ENCODE measurements at regions not wholly inside any gene's neighbourhood (a gene's known extent, or its start where the extent isn't known, plus 50 kb on each side); places are given as distances from the start of the nearest gene placed in this dataset.

DNA sequence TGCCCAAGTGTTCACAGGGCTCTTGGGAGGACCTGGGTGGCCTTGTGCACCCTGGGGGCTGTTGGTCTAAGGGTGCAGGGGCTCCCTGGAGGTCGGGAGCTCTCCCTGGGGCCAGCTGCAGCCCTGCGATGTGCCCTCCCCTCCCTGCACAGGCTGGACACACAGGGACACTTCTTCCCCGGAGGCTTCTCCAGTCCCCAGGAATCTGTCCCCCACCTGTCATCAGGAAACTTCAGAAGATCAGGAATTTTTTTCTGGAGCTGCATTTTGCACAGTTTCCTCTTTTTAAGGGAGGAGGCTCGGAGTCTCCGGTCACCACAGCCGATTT lies 66.9 kb upstream of the BHLHE23 start (continued):
- TF ChIP-seq, protein P1, sequence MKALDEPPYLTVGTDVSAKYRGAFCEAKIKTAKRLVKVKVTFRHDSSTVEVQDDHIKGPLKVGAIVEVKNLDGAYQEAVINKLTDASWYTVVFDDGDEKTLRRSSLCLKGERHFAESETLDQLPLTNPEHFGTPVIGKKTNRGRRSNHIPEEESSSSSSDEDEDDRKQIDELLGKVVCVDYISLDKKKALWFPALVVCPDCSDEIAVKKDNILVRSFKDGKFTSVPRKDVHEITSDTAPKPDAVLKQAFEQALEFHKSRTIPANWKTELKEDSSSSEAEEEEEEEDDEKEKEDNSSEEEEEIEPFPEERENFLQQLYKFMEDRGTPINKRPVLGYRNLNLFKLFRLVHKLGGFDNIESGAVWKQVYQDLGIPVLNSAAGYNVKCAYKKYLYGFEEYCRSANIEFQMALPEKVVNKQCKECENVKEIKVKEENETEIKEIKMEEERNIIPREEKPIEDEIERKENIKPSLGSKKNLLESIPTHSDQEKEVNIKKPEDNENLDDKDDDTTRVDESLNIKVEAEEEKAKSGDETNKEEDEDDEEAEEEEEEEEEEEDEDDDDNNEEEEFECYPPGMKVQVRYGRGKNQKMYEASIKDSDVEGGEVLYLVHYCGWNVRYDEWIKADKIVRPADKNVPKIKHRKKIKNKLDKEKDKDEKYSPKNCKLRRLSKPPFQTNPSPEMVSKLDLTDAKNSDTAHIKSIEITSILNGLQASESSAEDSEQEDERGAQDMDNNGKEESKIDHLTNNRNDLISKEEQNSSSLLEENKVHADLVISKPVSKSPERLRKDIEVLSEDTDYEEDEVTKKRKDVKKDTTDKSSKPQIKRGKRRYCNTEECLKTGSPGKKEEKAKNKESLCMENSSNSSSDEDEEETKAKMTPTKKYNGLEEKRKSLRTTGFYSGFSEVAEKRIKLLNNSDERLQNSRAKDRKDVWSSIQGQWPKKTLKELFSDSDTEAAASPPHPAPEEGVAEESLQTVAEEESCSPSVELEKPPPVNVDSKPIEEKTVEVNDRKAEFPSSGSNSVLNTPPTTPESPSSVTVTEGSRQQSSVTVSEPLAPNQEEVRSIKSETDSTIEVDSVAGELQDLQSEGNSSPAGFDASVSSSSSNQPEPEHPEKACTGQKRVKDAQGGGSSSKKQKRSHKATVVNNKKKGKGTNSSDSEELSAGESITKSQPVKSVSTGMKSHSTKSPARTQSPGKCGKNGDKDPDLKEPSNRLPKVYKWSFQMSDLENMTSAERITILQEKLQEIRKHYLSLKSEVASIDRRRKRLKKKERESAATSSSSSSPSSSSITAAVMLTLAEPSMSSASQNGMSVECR (CRISPR knock-in tag; IDR thresholded peaks at IDR 0.05; ENCODE audit: borderline replicate concordance) = no peak
- TF ChIP-seq, protein P2, sequence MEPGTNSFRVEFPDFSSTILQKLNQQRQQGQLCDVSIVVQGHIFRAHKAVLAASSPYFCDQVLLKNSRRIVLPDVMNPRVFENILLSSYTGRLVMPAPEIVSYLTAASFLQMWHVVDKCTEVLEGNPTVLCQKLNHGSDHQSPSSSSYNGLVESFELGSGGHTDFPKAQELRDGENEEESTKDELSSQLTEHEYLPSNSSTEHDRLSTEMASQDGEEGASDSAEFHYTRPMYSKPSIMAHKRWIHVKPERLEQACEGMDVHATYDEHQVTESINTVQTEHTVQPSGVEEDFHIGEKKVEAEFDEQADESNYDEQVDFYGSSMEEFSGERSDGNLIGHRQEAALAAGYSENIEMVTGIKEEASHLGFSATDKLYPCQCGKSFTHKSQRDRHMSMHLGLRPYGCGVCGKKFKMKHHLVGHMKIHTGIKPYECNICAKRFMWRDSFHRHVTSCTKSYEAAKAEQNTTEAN (CRISPR knock-in tag; IDR thresholded peaks at IDR 0.05) = no peak
- no peak for TF ChIP-seq JAZF1 (CRISPR knock-in tag; IDR thresholded peaks at IDR 0.05)
- no peak for TF ChIP-seq TCF7 (CRISPR knock-in tag; IDR thresholded peaks at IDR 0.05; ENCODE audit: low read depth)
- no peak for TF ChIP-seq TEAD1 (CRISPR knock-in tag; IDR thresholded peaks at IDR 0.05)
- TF ChIP-seq ZNF121 (CRISPR knock-in tag; IDR thresholded peaks at IDR 0.05) = no peak
- TF ChIP-seq JUN (CRISPR knock-in tag; IDR thresholded peaks at IDR 0.05) = no peak
- no peak for TF ChIP-seq MXD4 (CRISPR knock-in tag; IDR thresholded peaks at IDR 0.05; ENCODE audit: borderline replicate concordance)

DNA sequence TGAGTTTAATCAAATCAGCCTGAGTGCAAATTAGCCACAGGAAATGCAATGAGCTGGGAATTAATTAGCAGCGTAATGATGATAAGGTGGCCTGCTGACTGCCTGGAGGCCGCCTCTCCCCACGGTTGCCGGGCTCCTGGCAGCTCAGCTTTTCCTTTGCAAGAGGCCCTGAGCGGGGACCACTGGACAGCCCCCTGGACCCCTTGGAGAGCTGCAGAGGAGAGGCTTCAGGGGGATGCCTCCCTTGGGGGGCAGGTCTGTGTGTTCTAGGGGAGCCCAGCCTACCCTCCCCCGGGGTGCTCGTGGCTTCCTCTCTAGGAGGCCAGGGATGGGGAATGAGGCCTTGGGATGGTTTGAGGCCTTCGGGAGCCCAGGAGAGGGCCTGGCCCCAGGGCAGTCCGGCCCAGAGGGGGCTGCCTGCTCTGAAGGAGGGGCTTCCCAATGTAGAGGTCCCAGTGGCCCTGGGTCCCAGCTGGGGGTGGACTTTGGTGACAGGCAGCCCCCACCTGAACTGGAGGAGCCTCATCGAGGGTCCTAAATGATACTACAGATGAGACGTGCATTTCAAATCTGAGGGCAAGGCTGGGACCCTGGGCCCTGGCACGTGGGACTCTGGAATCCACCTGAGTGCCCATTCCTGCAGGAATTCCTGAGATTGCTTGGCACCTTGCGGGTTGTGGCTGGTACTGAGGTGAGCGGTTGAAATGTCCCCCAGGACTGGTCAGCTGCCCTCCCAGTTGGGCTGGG lies 66.4 kb upstream of the BHLHE23 start:
- no peaks in the 10 kb centered on the region for H3K36me3 Mint-ChIP-seq
- no peak overlapping the region for H3K27ac Mint-ChIP-seq
- ATAC-seq (no peak), DNase-seq (ENCODE audit: low spot score) (peak; percentile 10)
- peaks cover 4% of the 10 kb centered on the region for H3K4me1 Mint-ChIP-seq
- ChIA-PET CTCF (interaction anchor here (1.2 to 2.4 kb wide), 4 partner anchors 17 to 457 kb away, joined by 3 to 17 read pairs (median 8); no protein-coding TSS in a partner anchor), POLR2A (no interaction called here)
- H3K9me3 Mint-ChIP-seq = peaks cover 30% of the 10 kb centered on the region
- TF ChIP-seq, protein P3, sequence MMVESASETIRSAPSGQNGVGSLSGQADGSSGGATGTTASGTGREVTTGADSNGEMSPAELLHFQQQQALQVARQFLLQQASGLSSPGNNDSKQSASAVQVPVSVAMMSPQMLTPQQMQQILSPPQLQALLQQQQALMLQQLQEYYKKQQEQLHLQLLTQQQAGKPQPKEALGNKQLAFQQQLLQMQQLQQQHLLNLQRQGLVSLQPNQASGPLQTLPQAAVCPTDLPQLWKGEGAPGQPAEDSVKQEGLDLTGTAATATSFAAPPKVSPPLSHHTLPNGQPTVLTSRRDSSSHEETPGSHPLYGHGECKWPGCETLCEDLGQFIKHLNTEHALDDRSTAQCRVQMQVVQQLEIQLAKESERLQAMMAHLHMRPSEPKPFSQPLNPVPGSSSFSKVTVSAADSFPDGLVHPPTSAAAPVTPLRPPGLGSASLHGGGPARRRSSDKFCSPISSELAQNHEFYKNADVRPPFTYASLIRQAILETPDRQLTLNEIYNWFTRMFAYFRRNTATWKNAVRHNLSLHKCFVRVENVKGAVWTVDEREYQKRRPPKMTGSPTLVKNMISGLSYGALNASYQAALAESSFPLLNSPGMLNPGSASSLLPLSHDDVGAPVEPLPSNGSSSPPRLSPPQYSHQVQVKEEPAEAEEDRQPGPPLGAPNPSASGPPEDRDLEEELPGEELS (CRISPR knock-in tag; IDR thresholded peaks at IDR 0.05) = no peak
- TF ChIP-seq, protein P4, sequence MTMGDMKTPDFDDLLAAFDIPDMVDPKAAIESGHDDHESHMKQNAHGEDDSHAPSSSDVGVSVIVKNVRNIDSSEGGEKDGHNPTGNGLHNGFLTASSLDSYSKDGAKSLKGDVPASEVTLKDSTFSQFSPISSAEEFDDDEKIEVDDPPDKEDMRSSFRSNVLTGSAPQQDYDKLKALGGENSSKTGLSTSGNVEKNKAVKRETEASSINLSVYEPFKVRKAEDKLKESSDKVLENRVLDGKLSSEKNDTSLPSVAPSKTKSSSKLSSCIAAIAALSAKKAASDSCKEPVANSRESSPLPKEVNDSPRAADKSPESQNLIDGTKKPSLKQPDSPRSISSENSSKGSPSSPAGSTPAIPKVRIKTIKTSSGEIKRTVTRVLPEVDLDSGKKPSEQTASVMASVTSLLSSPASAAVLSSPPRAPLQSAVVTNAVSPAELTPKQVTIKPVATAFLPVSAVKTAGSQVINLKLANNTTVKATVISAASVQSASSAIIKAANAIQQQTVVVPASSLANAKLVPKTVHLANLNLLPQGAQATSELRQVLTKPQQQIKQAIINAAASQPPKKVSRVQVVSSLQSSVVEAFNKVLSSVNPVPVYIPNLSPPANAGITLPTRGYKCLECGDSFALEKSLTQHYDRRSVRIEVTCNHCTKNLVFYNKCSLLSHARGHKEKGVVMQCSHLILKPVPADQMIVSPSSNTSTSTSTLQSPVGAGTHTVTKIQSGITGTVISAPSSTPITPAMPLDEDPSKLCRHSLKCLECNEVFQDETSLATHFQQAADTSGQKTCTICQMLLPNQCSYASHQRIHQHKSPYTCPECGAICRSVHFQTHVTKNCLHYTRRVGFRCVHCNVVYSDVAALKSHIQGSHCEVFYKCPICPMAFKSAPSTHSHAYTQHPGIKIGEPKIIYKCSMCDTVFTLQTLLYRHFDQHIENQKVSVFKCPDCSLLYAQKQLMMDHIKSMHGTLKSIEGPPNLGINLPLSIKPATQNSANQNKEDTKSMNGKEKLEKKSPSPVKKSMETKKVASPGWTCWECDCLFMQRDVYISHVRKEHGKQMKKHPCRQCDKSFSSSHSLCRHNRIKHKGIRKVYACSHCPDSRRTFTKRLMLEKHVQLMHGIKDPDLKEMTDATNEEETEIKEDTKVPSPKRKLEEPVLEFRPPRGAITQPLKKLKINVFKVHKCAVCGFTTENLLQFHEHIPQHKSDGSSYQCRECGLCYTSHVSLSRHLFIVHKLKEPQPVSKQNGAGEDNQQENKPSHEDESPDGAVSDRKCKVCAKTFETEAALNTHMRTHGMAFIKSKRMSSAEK (CRISPR knock-in tag; IDR thresholded peaks at IDR 0.05; ENCODE audit: borderline replicate concordance) = no peak
- TF ChIP-seq, protein P5, sequence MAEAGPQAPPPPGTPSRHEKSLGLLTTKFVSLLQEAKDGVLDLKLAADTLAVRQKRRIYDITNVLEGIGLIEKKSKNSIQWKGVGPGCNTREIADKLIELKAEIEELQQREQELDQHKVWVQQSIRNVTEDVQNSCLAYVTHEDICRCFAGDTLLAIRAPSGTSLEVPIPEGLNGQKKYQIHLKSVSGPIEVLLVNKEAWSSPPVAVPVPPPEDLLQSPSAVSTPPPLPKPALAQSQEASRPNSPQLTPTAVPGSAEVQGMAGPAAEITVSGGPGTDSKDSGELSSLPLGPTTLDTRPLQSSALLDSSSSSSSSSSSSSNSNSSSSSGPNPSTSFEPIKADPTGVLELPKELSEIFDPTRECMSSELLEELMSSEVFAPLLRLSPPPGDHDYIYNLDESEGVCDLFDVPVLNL (CRISPR knock-in tag; IDR thresholded peaks at IDR 0.05; ENCODE audit: borderline replicate concordance, low read depth) = no peak
- peaks cover 46% of the 10 kb centered on the region for H3K27me3 Mint-ChIP-seq (ENCODE audit: low read depth)
- H3K4me3 Mint-ChIP-seq = peak overlapping the region; percentile 67

Measured in WTC11 (cell line).